ENCODE measurements at regions not wholly inside any gene's neighbourhood (a gene's known extent, or its start where the extent isn't known, plus 50 kb on each side); places are given as distances from the start of the nearest gene placed in this dataset.

DNA sequence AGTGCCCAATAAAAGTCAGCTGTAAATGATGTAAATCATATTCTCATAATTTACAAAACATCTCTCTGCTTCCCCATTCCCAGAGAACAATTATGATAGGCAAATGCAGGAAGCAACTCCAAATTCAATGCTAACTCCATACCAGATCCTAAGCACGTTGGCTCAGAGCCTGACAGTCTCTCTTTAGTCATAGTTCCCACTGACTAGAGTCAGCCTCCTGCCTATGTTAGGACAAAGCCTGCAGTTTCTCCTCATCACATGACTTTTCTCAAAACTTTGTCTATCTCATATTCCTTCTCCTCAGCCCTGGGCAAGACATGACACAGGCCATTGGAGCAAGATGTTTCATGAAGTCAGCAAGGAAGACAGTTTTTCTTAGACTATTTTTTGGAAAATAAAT, 101.5 kb upstream of the COL24A1 start:
- Histone ChIP-seq H3K4me3 (no peak overlapping the region), H3K9me3 (replicated peaks; ENCODE audit: control insufficient read depth, insufficient read depth, low read length) (no peaks in the 10 kb centered on the region), H3K4me1 (ENCODE audit: control insufficient read depth, insufficient read depth, low read length) (no peaks in the 10 kb centered on the region), H3K9ac (ENCODE audit: control insufficient read depth, insufficient read depth, low read length) (no peak overlapping the region), H3K27me3 (replicated peaks in 1 of 2; ENCODE audit: control insufficient read depth in 2 of 2, insufficient read depth in 2 of 2, low read length in 1 of 2) (no peaks in the 10 kb centered on the region), H4K20me1 (ENCODE audit: control insufficient read depth, insufficient read depth) (no peaks in the 10 kb centered on the region), H3K27ac (ENCODE audit: control insufficient read depth, insufficient read depth) (no peak overlapping the region), H3K36me3 (ENCODE audit: control insufficient read depth in 2 of 2, insufficient read depth in 2 of 2, low read length in 1 of 2) (no peaks in the 10 kb centered on the region), H2AFZ (ENCODE audit: control insufficient read depth, low read depth, low read length) (no peak overlapping the region), H3K4me2 (ENCODE audit: control insufficient read depth, insufficient read depth) (no peak overlapping the region), H3K79me2 (ENCODE audit: control insufficient read depth, insufficient read depth, low read length) (no peaks in the 10 kb centered on the region)
- WGBS (ENCODE audit: insufficient coverage, insufficient replicate concordance, low lambda C conversion rate, missing lambda C conversion rate), result 6% methylated on average over 1 of the region's 1 CpG
- no peak for ATAC-seq
- TF ChIP-seq MEF2A (IDR thresholded peaks at IDR 0.05; ENCODE audit: insufficient read depth, low read depth, low read length) (no peak), SIN3A (IDR thresholded peaks at IDR 0.05; ENCODE audit: low read depth, low read length) (no peak), CREB1 (IDR thresholded peaks at IDR 0.05; ENCODE audit: low read depth) (no peak), ZNF622 (IDR thresholded peaks at IDR 0.05) (no peak), WRNIP1 (IDR thresholded peaks at IDR 0.05; ENCODE audit: borderline replicate concordance, low read depth, low read length) (no peak), SREBF2 (IDR thresholded peaks at IDR 0.05; ENCODE audit: low read length) (no peak), PRDM15 (CRISPR knock-in tag; IDR thresholded peaks at IDR 0.05) (no peak)
- no peak for FAIRE-seq
- intact Hi-C loops (cut with micrococcal nuclease; ENCODE audit: unreplicated experiment) (no loop called here), in situ Hi-C loops (cut with MboI) (no loop called here)
- ChIA-PET SMC1A (ENCODE audit: uncharacterized antibody, unreplicated experiment) (no interaction called here), RAD21 (ENCODE audit: unreplicated experiment) (no interaction called here), CTCF (no interaction called here), POLR2A (no interaction called here)
- no TSS peak for BruUV-seq (replicated peaks)
- no peak for DNase-seq (ENCODE audit: low read depth, low spot score)
